ENCODE measurements at regions not wholly inside any gene's neighbourhood (a gene's known extent, or its start where the extent isn't known, plus 50 kb on each side); places are given as distances from the start of the nearest gene placed in this dataset.

GRCh38 chr4:163665521-163666331 is 171.2 kb downstream of the TMA16 start:
- no peak for TF ChIP-seq CTCF (IDR thresholded peaks at IDR 0.05)
- no peak for TF ChIP-seq EZH2 (IDR thresholded peaks at IDR 0.05)
